Right lobe of liver (tissue), 6 donors: ENCODE measurements at regions not wholly inside any gene's neighbourhood (a gene's known extent, or its start where the extent isn't known, plus 50 kb on each side); places are given as distances from the start of the nearest gene placed in this dataset.

Source experiments
- ATAC-seq, 4 donors: fragments of 200-7000 bp; cut with Tn5 transposase; one replicate each; pipeline ENCODE4 v1.9.1; 2020; ENCODE audit warnings: mild to moderate bottlenecking in 4 of 4, moderate library complexity in 4 of 4
- DNase-seq, 3 donors: peaks; one replicate each; pipeline ENCODE4 v3.0.0-alpha.2; 2020
- H3K27ac ChIP-seq, 3 donors: fragments of 200-600 bp; one replicate each; pipeline ENCODE4 v1.8.0; 2022
- H3K27me3 ChIP-seq, 2 donors: fragments of 200-600 bp; one replicate each; pipeline ENCODE4 v1.8.0; 2022
- H3K36me3 ChIP-seq, 4 donors: fragments of 200-600 bp; sonication (generic) in 1 of 4; one replicate each; pipeline versions ENCODE4 v1.5.1 to v1.8.0; 2017 to 2022; ENCODE audit warnings: control low read depth in 1 of 4
- H3K4me1 ChIP-seq, 4 donors: fragments of 200-600 bp; sonication (generic) in 1 of 4; one replicate each; pipeline versions ENCODE4 v1.5.1 to v1.8.0; 2017 to 2022; ENCODE audit warnings: control low read depth in 1 of 4
- H3K4me3 ChIP-seq, 3 donors: fragments of 200-600 bp; one replicate each; pipeline ENCODE4 v1.8.0; 2022
- H3K9me3 ChIP-seq, 4 donors: fragments of 200-600 bp; sonication (generic) in 1 of 4; one replicate each; pipeline versions ENCODE4 v1.5.1 to v1.8.0; 2017 to 2022; ENCODE audit warnings: control low read depth in 1 of 4
- POLR2A ChIP-seq: fragments of 450-650 bp; IDR thresholded peaks from one replicate; pipeline ENCODE4 v1.6.1; 2017; ENCODE audit warnings: antibody characterized with exemption, mild to moderate bottlenecking
- WGBS: methylation state at CpG from one replicate; pipeline ENCODE4 v1.1.6; 2018; ENCODE audit warnings: low coverage, low lambda C conversion rate; ENCODE audit not compliant: insufficient coverage; ENCODE audit errors: missing lambda C conversion rate; 5-methylcytosine and 5-hydroxymethylcytosine counted together
- intact Hi-C, 2 donors: fragments of 100-400 bp; cut with DNase I; formaldehyde crosslinking; loops; one replicate each; pipeline versions ENCODE4 v1.11.2 to v1.14.1; 2022
- TF ChIP-seq, protein P1 (sequence below), 4 donors: fragments of 200-600 bp in 3 of 4; fragments of 450-650 bp in 1 of 4; IDR thresholded peaks; one replicate each; pipeline versions ENCODE4 v1.5.1 to v1.8.0; 2016 to 2022; ENCODE audit warnings: antibody characterized with exemption in 4 of 4, mild to moderate bottlenecking in 2 of 4
- donor health status: DM: no; HTN: yes; CAD: no.
- donor health status: DM: no; HTN: no; CAD: no.
- donor health status: DM: no; HTN: no; CAD: no.
- donor health status: DM: no; HTN: yes; CAD: no.
- donor health status: DM: no; HTN: yes; CAD: no.

DNA sequence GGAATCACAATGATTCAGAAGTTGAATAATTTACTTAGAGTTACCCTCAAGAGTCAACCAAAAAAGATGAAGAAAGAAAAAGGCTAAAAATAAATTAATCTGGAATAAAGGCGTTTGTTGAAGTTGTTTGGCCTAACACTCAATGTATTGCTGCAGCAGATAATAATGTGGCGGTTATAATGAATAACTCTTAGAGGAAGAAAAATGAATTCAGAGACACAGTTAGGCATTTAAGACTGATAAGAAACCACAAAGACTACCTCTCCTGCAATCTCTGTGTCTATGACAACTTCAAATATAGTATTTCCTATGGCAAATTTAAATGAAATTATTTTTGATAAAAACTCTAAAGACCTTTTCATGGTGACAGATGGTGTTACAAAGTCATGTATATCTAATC, 1369.1 kb upstream of the AGA start:
- DNase-seq (no peak), ATAC-seq (no peak)
- no peaks in the 10 kb centered on the region for H3K27me3 ChIP-seq
- TF ChIP-seq, protein P1, sequence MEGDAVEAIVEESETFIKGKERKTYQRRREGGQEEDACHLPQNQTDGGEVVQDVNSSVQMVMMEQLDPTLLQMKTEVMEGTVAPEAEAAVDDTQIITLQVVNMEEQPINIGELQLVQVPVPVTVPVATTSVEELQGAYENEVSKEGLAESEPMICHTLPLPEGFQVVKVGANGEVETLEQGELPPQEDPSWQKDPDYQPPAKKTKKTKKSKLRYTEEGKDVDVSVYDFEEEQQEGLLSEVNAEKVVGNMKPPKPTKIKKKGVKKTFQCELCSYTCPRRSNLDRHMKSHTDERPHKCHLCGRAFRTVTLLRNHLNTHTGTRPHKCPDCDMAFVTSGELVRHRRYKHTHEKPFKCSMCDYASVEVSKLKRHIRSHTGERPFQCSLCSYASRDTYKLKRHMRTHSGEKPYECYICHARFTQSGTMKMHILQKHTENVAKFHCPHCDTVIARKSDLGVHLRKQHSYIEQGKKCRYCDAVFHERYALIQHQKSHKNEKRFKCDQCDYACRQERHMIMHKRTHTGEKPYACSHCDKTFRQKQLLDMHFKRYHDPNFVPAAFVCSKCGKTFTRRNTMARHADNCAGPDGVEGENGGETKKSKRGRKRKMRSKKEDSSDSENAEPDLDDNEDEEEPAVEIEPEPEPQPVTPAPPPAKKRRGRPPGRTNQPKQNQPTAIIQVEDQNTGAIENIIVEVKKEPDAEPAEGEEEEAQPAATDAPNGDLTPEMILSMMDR (IDR thresholded peaks at IDR 0.05), result no peak
- no peak for TF ChIP-seq POLR2A
- H3K9me3 ChIP-seq, result no peaks in the 10 kb centered on the region
- H3K4me1 ChIP-seq, result no peaks in the 10 kb centered on the region
- no peaks in the 10 kb centered on the region for H3K36me3 ChIP-seq
- 43% methylated on average over 2 of the region's 2 CpGs for WGBS
- intact Hi-C loops, result no loop called here
- H3K4me3 ChIP-seq, result no peak overlapping the region
- H3K27ac ChIP-seq, result no peak overlapping the region

DNA sequence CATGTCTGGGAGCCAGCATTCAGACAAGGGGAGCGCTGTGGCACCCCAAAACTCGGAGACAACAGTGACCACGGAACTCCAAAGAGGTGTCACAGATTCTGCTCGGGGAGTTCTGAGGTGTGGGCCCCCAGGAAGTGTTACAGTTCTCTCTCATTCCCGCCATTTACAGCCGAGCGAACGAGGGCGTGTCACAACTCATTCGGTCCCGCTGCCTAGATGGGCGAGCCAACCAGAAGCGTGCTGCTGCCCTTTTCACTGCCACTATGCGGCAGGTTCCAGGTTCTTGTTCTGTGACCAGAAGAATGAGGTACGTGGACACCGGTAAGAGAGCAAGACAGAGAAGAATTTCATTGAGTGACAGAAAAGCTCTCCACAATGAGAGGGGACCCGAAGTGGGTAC, 1370.6 kb upstream of the AGA start:
- no peak for TF ChIP-seq POLR2A
- TF ChIP-seq, protein P1 (IDR thresholded peaks at IDR 0.05), result no peak
- H3K9me3 ChIP-seq, result no peaks in the 10 kb centered on the region
- H3K27me3 ChIP-seq, result no peaks in the 10 kb centered on the region
- no peak overlapping the region for H3K4me3 ChIP-seq
- H3K4me1 ChIP-seq, result no peaks in the 10 kb centered on the region
- WGBS, result 84% methylated on average over 14 of the region's 17 CpGs
- intact Hi-C loops, result no loop called here
- no peak for DNase-seq
- H3K27ac ChIP-seq, result no peak overlapping the region
- no peaks in the 10 kb centered on the region for H3K36me3 ChIP-seq
- ATAC-seq, result no peak

DNA sequence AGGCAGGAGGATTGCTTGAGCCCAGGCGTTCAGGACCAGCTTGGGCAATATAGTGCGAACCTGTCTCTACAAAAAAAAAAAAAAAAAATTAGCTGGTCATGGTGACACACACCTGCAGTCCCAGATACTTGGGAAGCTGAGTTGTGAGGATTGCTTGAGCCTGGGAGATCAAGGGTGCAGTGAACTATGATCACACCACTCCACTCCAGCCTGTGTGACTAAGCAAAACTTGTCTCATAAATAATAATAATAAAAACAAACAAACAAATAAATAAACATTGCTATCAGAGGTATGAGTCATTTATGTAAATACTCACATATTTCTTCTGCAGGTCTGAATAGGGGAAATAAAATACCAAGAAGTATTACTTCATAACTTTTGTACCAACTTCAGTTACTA, 1372.7 kb upstream of the AGA start:
- Histone ChIP-seq H3K9me3 (no peaks in the 10 kb centered on the region), H3K27ac (no peak overlapping the region), H3K4me1 (no peaks in the 10 kb centered on the region), H3K36me3 (no peaks in the 10 kb centered on the region), H3K4me3 (no peak overlapping the region), H3K27me3 (no peaks in the 10 kb centered on the region)
- intact Hi-C loops, result no loop called here
- TF ChIP-seq, protein P1 (IDR thresholded peaks at IDR 0.05), result no peak
- no peak for TF ChIP-seq POLR2A
- no peak for DNase-seq
- ATAC-seq, result no peak
- 51% methylated on average over 2 of the region's 2 CpGs for WGBS

DNA sequence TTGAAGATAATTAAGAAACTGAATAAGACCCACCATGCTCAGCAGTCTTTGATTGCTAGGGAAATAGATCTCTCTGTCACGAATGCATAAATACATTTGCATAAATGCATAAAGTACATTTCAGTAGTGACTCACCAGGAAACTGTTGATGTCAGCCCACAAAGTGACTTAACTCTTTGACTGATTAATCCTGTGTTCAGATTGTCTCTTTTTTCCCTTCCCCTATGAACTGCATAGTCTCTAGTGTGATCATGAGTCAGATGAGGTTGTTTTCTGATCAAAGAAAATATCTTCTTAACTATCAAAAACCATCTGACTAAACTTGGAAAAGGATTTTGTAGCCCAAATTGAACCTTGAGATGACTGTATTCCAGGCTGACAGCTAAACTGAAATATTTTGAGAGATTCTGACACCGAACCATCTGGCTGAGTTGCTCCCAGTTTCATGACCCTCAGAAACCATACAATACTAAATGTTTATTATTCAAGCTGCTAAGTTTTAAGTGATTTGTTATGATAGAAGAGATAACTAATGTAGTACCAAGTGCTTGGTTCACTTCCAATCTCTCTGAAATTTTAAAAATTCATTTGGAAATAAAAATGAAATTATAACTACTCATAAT, 1381.5 kb upstream of the AGA start:
- no peak overlapping the region for H3K4me3 ChIP-seq

More for the DNA sequence above, 1381.5 kb upstream of the AGA start:
- Histone ChIP-seq H3K4me1 (no peaks in the 10 kb centered on the region), H3K27ac (no peak overlapping the region), H3K27me3 (no peaks in the 10 kb centered on the region), H3K36me3 (no peaks in the 10 kb centered on the region), H3K9me3 (no peaks in the 10 kb centered on the region)
- ATAC-seq (no peak), DNase-seq (no peak)
- WGBS, result 40% methylated on average over 2 of the region's 2 CpGs
- TF ChIP-seq POLR2A, result no peak
- TF ChIP-seq, protein P1 (IDR thresholded peaks at IDR 0.05), result no peak
- intact Hi-C loops, result no loop called here
